Breast epithelium (tissue), 4 donors: ENCODE measurements at regions not wholly inside any gene's neighbourhood (a gene's known extent, or its start where the extent isn't known, plus 50 kb on each side); places are given as distances from the start of the nearest gene placed in this dataset.
"Not testable (repeated sequence)": the region's sequence is repeated elsewhere in the genome, so short reads cannot be mapped to it uniquely, and the experiment has no call there.

Experiments
- DNase-seq, 2 donors: peaks; one replicate each; pipeline ENCODE4 v3.0.0-alpha.2; 2019; ENCODE audit warnings: low spot score in 2 of 2
- H3K27ac ChIP-seq, 2 donors: fragments of 200-600 bp; sonication (generic) in 1 of 2; one replicate each; pipeline ENCODE4 v1.5.1; 2016 to 2019; ENCODE audit warnings: mild to moderate bottlenecking in 1 of 2
- H3K27me3 ChIP-seq, 2 donors: fragments of 200-600 bp; sonication (generic) in 1 of 2; one replicate each; pipeline versions ENCODE4 v1.5.1 to v1.6.0; 2017 to 2019; ENCODE audit warnings: control low read depth in 1 of 2, mild to moderate bottlenecking in 1 of 2
- H3K36me3 ChIP-seq: fragments of 200-600 bp; one replicate; pipeline ENCODE4 v1.5.1; 2019
- H3K4me1 ChIP-seq, 2 donors: fragments of 200-600 bp; sonication (generic); one replicate each; pipeline ENCODE4 v1.5.1; 2016 to 2019; ENCODE audit warnings: control low read depth in 1 of 2
- H3K4me3 ChIP-seq, 3 donors: fragments of 200-600 bp; sonication (generic); 1 replicate in 2 of 3; 2 replicates in 1 of 3; pipeline ENCODE4 v1.5.1; 2016 to 2019; ENCODE audit warnings: mild to moderate bottlenecking in 3 of 3, moderate library complexity in 2 of 3
- H3K9me3 ChIP-seq, 2 donors: fragments of 200-600 bp; sonication (generic) in 1 of 2; one replicate each; pipeline ENCODE4 v1.5.1; 2016 to 2019; ENCODE audit warnings: control low read depth in 1 of 2
- POLR2A ChIP-seq: fragments of 450-650 bp; IDR thresholded peaks from one replicate; pipeline ENCODE4 v1.6.1; 2016; ENCODE audit warnings: antibody characterized with exemption, mild to moderate bottlenecking, moderate library complexity
- POLR2AphosphoS5 ChIP-seq, 3 donors: sonication (generic); formaldehyde crosslinking; IDR thresholded peaks; one replicate each; pipeline ENCODE4 v1.6.1; 2017; ENCODE audit warnings: antibody characterized with exemption in 3 of 3
- intact Hi-C: fragments of 100-400 bp; cut with DNase I; formaldehyde crosslinking; loops from one replicate; pipeline ENCODE4 v1.15.1; 2023; ENCODE audit warnings: low total_unique reads
- TF ChIP-seq, protein P1 (sequence below), 3 donors: fragments of 450-650 bp; IDR thresholded peaks; one replicate each; pipeline ENCODE4 v1.5.1; 2016 to 2017; ENCODE audit warnings: antibody characterized with exemption in 3 of 3, mild to moderate bottlenecking in 3 of 3, moderate library complexity in 3 of 3

DNA sequence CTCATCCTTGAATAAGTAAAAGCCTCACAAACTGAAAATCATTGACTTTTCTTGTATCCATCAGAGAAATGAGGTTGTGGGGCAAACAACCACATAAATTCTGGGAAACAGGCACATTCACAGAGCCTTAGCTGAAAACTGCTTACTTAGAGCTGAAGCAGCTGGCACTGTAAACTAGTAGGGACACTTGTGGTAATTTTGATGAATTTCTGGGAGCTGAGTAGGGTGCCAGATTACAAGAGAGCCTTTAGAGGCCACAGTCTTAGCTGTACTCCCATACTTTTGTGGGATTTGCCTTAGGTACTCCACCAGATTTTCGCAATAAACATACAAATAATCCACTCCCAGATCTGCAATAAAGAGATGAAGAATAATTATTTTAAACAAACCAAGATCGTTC lies 315.2 kb downstream of the TMX3 start:
- DNase-seq = no peak
- Histone ChIP-seq H3K27me3 (no peaks in the 10 kb centered on the region), H3K36me3 (no peaks in the 10 kb centered on the region), H3K27ac (no peak overlapping the region), H3K4me3 (no peak overlapping the region), H3K4me1 (no peaks in the 10 kb centered on the region), H3K9me3 (no peaks in the 10 kb centered on the region)
- intact Hi-C loops = no loop called here
- no peak for TF ChIP-seq POLR2A
- TF ChIP-seq POLR2AphosphoS5 (IDR thresholded peaks at IDR 0.05) = no peak
- TF ChIP-seq, protein P1, sequence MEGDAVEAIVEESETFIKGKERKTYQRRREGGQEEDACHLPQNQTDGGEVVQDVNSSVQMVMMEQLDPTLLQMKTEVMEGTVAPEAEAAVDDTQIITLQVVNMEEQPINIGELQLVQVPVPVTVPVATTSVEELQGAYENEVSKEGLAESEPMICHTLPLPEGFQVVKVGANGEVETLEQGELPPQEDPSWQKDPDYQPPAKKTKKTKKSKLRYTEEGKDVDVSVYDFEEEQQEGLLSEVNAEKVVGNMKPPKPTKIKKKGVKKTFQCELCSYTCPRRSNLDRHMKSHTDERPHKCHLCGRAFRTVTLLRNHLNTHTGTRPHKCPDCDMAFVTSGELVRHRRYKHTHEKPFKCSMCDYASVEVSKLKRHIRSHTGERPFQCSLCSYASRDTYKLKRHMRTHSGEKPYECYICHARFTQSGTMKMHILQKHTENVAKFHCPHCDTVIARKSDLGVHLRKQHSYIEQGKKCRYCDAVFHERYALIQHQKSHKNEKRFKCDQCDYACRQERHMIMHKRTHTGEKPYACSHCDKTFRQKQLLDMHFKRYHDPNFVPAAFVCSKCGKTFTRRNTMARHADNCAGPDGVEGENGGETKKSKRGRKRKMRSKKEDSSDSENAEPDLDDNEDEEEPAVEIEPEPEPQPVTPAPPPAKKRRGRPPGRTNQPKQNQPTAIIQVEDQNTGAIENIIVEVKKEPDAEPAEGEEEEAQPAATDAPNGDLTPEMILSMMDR (IDR thresholded peaks at IDR 0.05) = no peak

DNA sequence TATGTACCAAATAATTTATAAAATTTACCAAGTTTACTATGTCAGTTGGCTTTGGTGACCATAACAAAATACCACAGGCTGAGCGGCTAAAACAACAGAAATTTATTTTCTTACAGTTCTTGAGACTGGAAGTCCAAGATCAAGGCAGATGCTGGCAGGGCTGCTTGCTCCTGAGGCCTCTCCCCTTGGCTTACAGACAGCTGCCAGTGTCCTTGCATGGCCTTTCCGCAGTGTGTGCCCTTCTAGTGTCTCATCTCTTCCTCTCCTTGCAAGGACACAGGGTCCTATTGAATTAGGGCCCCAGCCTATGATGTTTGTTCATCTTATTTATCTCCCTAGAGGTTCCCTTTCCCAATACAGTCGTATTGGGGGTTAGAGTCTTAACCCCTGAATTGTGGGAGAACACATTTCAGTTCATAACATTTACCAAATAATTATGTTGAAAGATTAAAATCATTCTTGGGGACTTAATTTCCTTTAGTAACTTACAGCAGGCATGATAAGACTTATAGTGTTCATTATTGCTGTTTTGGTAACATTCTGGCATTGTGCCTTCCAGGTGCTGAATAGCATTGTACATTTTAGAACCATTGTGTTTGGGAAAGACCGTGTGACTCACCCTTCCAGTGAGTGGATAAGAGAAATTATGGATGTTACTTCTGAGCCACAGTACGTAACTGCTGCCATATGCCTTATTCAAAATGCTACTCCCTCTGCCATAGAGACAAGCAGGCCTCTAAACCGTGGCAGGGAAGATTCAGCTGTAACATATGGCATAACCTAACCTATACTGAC lies 317.5 kb downstream of the TMX3 start:
- DNase-seq = no peak
- intact Hi-C loops = no loop called here
- TF ChIP-seq POLR2AphosphoS5 (IDR thresholded peaks at IDR 0.05) = no peak
- TF ChIP-seq, protein P1 (IDR thresholded peaks at IDR 0.05) = no peak
- TF ChIP-seq POLR2A = no peak
- H3K36me3 ChIP-seq = no peaks in the 10 kb centered on the region
- H3K27ac ChIP-seq = no peak overlapping the region
- no peaks in the 10 kb centered on the region for H3K27me3 ChIP-seq
- no peaks in the 10 kb centered on the region for H3K4me1 ChIP-seq
- H3K4me3 ChIP-seq = no peak overlapping the region
- H3K9me3 ChIP-seq = no peaks in the 10 kb centered on the region

DNA sequence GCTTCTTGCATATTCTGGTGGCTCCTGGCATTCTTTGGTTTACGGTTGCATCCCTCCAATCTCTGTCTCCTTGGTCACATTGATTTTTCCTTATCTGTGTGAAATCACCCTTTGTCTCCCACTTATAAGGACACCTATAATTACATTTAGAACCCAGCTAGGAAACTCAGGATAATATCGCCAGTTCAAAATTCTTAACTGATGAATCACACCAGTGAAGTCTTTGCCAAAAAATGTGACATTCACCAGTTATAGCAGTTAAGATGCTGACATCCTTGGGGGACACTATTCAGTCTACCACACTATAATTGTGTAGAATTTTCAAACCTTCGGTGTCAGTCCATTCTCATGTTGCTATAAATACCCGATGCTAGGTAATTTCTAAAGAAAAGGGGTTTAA lies 320.2 kb downstream of the TMX3 start:
- H3K4me3 ChIP-seq = no peak overlapping the region
- TF ChIP-seq POLR2AphosphoS5 (IDR thresholded peaks at IDR 0.05) (no peak), POLR2A (no peak)
- TF ChIP-seq, protein P1 (IDR thresholded peaks at IDR 0.05) = no peak
- intact Hi-C loops = no loop called here

DNA sequence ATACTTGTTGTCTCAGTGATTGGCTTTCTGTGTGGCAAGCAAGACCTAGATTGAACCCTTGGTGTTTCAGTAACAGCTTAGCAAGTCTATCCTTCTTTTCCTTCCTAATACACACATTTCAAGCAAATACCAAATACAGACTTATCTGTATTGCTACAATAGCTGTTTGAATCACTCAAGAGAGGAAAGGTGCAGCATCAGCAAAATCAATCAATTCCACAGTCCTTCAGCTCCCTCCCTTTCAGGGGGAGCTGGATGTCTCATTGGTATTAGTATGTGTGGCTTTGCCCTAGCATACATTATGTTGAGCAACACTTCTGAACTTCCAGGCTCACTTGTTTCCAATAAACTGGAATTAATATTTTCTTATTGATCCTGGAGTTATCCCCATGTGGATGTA lies 323.1 kb downstream of the TMX3 start:
- Histone ChIP-seq H3K36me3 (no peaks in the 10 kb centered on the region), H3K27me3 (no peaks in the 10 kb centered on the region), H3K4me3 (no peak overlapping the region), H3K4me1 (no peaks in the 10 kb centered on the region), H3K9me3 (no peaks in the 10 kb centered on the region), H3K27ac (no peak overlapping the region)
- TF ChIP-seq, protein P1 (IDR thresholded peaks at IDR 0.05) = no peak
- no peak for TF ChIP-seq POLR2AphosphoS5 (IDR thresholded peaks at IDR 0.05)
- intact Hi-C loops = no loop called here
- no peak for DNase-seq

More for the DNA sequence above, 320.2 kb downstream of the TMX3 start:
- H3K9me3 ChIP-seq = no peaks in the 10 kb centered on the region
- H3K36me3 ChIP-seq = no peaks in the 10 kb centered on the region
- H3K27me3 ChIP-seq = no peaks in the 10 kb centered on the region
- no peak for DNase-seq
- H3K4me1 ChIP-seq = no peaks in the 10 kb centered on the region
- no peak overlapping the region for H3K27ac ChIP-seq

DNA sequence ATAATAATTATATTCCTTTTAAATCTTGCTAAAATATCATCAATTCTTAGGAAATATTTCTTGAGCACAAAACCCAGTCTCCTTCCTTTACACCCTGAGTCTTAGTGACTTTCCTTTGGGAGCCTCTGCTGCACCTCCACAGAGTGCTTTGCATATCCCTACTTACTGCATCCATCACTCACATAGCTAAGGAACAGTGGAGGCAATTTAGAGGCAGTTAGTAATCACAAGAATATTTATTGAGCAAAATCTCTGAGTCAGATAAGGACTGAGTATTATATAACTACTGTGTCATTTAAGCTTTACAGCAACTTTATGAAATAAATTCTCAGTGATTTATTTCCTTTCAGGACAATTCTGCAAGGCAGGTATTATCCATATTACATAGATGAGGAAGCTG lies 327.7 kb downstream of the TMX3 start:
- H3K4me1 ChIP-seq = no peaks in the 10 kb centered on the region
- no peaks in the 10 kb centered on the region for H3K36me3 ChIP-seq
- no peak overlapping the region for H3K27ac ChIP-seq
- H3K4me3 ChIP-seq = no peak overlapping the region
- intact Hi-C loops = no loop called here
- TF ChIP-seq POLR2A (no peak), POLR2AphosphoS5 (IDR thresholded peaks at IDR 0.05) (no peak)
- TF ChIP-seq, protein P1 (IDR thresholded peaks at IDR 0.05) = no peak
- DNase-seq = no peak
- H3K9me3 ChIP-seq = peaks cover 0 to 4% of the 10 kb centered on the region in 2 donors
- H3K27me3 ChIP-seq = no peaks in the 10 kb centered on the region

DNA sequence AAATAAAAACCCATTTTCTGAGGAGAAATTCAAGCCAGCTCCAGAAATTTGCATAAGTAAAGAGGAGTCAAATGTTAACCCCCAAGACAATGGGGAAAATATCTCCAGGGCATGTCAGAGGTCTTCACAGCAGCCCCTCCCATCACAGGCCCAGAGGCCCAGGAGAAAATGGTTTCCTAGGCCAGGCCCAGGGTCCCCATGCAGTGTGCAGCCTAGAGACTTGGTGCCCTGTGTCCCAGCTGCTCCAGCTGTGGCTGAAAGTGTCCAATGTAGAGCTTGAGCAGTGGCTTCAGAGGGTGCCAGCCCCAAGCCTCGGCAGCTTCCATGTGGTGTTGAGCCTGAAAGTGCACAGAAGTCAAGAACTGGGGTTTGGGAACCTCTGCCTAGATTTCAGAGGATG lies 330.9 kb downstream of the TMX3 start:
- intact Hi-C loops, H3K36me3 ChIP-seq, H3K9me3 ChIP-seq, H3K27ac ChIP-seq, DNase-seq, H3K4me1 ChIP-seq, H3K27me3 ChIP-seq, H3K4me3 ChIP-seq: not testable (repeated sequence)
